ENCODE measurements at regions not wholly inside any gene's neighbourhood (a gene's known extent, or its start where the extent isn't known, plus 50 kb on each side); places are given as distances from the start of the nearest gene placed in this dataset.

DNA sequence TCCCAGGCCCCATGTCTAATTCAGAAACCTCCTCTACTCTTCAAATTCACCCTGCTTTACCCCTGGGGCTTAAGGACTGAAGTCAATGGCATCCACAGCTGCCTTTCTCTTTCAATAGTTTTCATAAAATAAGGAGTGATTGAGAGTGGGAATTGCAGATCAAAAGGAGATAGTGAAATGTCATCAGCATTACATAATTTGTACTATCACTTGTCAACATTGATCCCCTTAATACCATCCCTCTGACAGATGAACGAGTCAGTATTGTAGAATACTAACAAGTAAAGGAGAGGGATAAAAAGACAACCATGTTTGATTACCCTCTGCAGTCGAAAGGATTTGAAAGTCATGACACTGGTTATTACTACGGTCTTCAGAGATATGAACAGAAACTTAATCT, 212.4 kb downstream of the TMEM114 start:
- TF ChIP-seq CTCF (IDR thresholded peaks at IDR 0.05; ENCODE audit: low read depth, low read length, missing control alignments), result no peak
- no peak for DNase-seq
- H3K36me3 ChIP-seq (replicated peaks), result no peaks in the 10 kb centered on the region
- H3K27ac ChIP-seq, result no peak overlapping the region
- in situ Hi-C loops (cut with HindIII; ENCODE audit: low pct_ligation_motif_present, low sequenced_read_pairs), result no loop called here
- no peaks in the 10 kb centered on the region for H3K27me3 ChIP-seq (replicated peaks)
- H3K4me3 ChIP-seq (ENCODE audit: low read depth, low read length), result no peak overlapping the region

DNA sequence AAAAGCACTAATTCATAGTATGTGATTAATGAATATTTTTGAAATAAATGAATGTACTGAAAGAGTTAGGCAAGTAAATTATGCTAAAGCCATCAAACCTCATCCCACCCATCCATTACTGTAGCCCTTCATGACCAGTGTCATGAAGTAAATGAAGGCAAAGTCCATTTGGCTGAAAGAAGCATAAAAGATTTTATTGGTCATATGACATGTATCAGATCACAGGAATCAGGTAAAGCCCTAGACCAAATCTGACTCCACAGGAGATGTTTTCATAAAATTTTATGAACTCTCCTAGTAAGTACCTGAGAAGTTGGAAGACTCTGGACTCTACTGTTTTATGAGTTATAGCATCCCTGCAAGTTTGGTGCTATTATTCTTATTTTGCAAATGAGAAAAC, 213.5 kb downstream of the TMEM114 start:
- no peak for DNase-seq
- H3K27ac ChIP-seq, result no peak overlapping the region
- no peaks in the 10 kb centered on the region for H3K36me3 ChIP-seq (replicated peaks)
- TF ChIP-seq CTCF (IDR thresholded peaks at IDR 0.05; ENCODE audit: low read depth, low read length, missing control alignments), result no peak
- no peak overlapping the region for H3K4me3 ChIP-seq (ENCODE audit: low read depth, low read length)
- in situ Hi-C loops (cut with HindIII; ENCODE audit: low pct_ligation_motif_present, low sequenced_read_pairs), result no loop called here
- no peaks in the 10 kb centered on the region for H3K27me3 ChIP-seq (replicated peaks)

DNA sequence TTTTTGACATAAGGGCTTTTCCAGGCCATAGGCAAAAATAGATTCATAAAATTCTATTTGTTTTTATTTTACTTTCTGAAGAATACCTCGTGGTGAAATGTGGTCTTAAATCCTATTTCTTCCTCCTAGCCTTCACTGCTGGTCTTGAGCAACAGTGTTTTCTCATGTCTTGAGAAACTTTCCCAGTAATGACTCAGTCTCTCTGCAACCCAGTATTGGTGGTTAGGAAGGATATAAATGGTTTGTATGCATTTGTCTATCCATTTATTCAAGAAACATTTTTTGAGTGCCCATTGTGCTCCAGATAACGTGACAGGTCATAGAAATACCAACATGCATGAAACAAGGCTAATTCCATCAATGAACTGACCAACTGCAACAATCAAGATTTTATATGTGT, 213.9 kb downstream of the TMEM114 start:
- no peak overlapping the region for H3K4me3 ChIP-seq (ENCODE audit: low read depth, low read length)
- in situ Hi-C loops (cut with HindIII; ENCODE audit: low pct_ligation_motif_present, low sequenced_read_pairs), result no loop called here
- DNase-seq, result no peak
- no peak for TF ChIP-seq CTCF (IDR thresholded peaks at IDR 0.05; ENCODE audit: low read depth, low read length, missing control alignments)
- H3K27me3 ChIP-seq (replicated peaks), result no peaks in the 10 kb centered on the region
- H3K36me3 ChIP-seq (replicated peaks), result no peaks in the 10 kb centered on the region
- H3K27ac ChIP-seq, result no peak overlapping the region

DNA sequence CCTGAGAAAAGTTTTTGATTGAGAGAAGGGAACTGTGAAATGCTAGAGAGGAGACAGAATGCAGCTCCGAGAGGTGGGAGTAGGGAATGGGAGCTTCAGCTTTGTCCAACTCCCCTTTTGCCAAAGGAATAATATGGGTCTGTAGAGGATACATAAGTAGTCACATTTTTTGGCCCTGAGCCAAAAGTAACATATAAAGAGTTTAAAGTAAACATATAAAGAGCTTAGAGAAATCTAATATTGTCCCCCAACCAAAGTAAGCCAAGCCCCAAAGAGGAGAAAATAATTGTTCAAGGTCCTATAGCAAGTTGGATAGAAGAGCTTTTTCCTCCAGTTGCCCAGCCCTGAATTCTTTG, 215.1 kb downstream of the TMEM114 start:
- no peak for DNase-seq
- H3K36me3 ChIP-seq (replicated peaks), result no peaks in the 10 kb centered on the region
- no peak overlapping the region for H3K27ac ChIP-seq
- no peak overlapping the region for H3K4me3 ChIP-seq (ENCODE audit: low read depth, low read length)
- no peaks in the 10 kb centered on the region for H3K27me3 ChIP-seq (replicated peaks)
- TF ChIP-seq CTCF (IDR thresholded peaks at IDR 0.05; ENCODE audit: low read depth, low read length, missing control alignments), result no peak
- in situ Hi-C loops (cut with HindIII; ENCODE audit: low pct_ligation_motif_present, low sequenced_read_pairs), result no loop called here

DNA sequence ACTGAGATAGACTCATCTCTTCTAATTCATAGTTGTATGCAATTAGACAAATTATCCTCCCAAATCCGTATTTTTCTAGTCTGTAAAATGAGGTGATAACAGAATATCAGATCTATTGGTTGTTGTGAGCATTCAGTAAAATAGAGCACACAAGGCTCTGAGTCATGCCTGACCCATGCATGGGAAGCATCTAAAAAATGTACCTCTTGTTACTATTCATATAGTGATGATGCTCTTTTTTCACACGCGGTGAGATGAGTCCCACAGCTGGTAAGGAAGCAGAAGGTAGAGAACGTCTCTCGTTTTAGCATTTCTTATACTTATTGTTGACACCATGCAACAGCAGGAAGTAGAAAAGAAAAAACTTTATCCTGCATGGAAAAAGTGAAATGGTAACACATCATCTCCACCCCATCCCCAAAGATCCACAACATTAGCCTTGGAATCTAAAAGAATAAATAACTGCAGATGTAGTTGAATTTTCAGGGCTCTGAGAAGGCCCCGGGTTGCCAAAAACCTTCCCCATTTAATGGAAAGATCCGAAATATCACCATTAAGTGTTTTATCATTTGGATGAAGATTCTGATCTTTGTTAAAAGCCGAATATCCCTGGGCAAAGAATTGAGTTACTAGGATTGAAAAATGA, 215.6 kb downstream of the TMEM114 start:
- in situ Hi-C loops (cut with HindIII; ENCODE audit: low pct_ligation_motif_present, low sequenced_read_pairs), result no loop called here
- DNase-seq, result no peak
- no peaks in the 10 kb centered on the region for H3K36me3 ChIP-seq (replicated peaks)
- no peak overlapping the region for H3K27ac ChIP-seq
- TF ChIP-seq CTCF (IDR thresholded peaks at IDR 0.05; ENCODE audit: low read depth, low read length, missing control alignments), result no peak
- H3K4me3 ChIP-seq (ENCODE audit: low read depth, low read length), result no peak overlapping the region
- no peaks in the 10 kb centered on the region for H3K27me3 ChIP-seq (replicated peaks)

All from brain microvascular endothelial cell (primary cell).